Fibroblast of mammary gland (primary cell): ENCODE measurements at regions not wholly inside any gene's neighbourhood (a gene's known extent, or its start where the extent isn't known, plus 50 kb on each side); places are given as distances from the start of the nearest gene placed in this dataset.

Source experiments
- DNase-seq: peaks from one replicate; pipeline ENCODE4 v3.0.0-alpha.2; 2010; ENCODE audit warnings: low read depth
- H3K4me3 ChIP-seq: 2 replicates; pipeline ENCODE4 v1.5.1; 2011; ENCODE audit warnings: low read depth, mild to moderate bottlenecking, low read length, moderate library complexity; ENCODE audit not compliant: control insufficient read depth
- CTCF ChIP-seq: conservative IDR thresholded peaks from 2 replicates; pipeline ENCODE4 v1.5.1; 2011; ENCODE audit warnings: low read depth, low read length, inconsistent platforms; ENCODE audit not compliant: control insufficient read depth, insufficient read depth

GRCh38 chr1:90475631-90476030 is 241.5 kb downstream of the BARHL2 start:
- no peak overlapping the region for H3K4me3 ChIP-seq
- no peak for TF ChIP-seq CTCF
- DNase-seq: no peak

GRCh38 chr1:90474731-90475130 is 242.4 kb downstream of the BARHL2 start:
- no peak for TF ChIP-seq CTCF
- no peak overlapping the region for H3K4me3 ChIP-seq
- no peak for DNase-seq

GRCh38 chr1:90474158-90474557 is 242.9 kb downstream of the BARHL2 start:
- no peak for TF ChIP-seq CTCF
- DNase-seq: no peak
- no peak overlapping the region for H3K4me3 ChIP-seq

GRCh38 chr1:90472775-90473174 is 244.3 kb downstream of the BARHL2 start:
- no peak for TF ChIP-seq CTCF
- DNase-seq: no peak
- H3K4me3 ChIP-seq: no peak overlapping the region

GRCh38 chr1:90459570-90459969 is 257.5 kb downstream of the BARHL2 start:
- H3K4me3 ChIP-seq: no peak overlapping the region
- TF ChIP-seq CTCF: no peak
- DNase-seq: no peak

GRCh38 chr1:90457985-90458384 is 259.1 kb downstream of the BARHL2 start:
- no peak for TF ChIP-seq CTCF
- no peak for DNase-seq
- no peak overlapping the region for H3K4me3 ChIP-seq

- TF ChIP-seq CTCF: no peak
- DNase-seq: no peak
These were observed 264.6 kb downstream of the BARHL2 start for GRCh38 chr1:90452491-90452890.

More at GRCh38 chr1:90452491-90452890, 264.6 kb downstream of the BARHL2 start:
- H3K4me3 ChIP-seq: no peak overlapping the region
